K562 (cell line): ENCODE measurements at regions not wholly inside any gene's neighbourhood (a gene's known extent, or its start where the extent isn't known, plus 50 kb on each side); places are given as distances from the start of the nearest gene placed in this dataset.

ENCODE experiments used
- ATAC-seq: fragments of 200-7000 bp; cut with Tn5 transposase; 3 replicates; pipeline ENCODE4 v1.9.1; 2020; ENCODE audit warnings: moderate library complexity
- BruUV-seq: library from RNA; stranded (reverse); fragments of 400-500 nt; replicated peaks from 2 replicates; lab custom pipeline; 2021; lab: Mats Ljungman, UMichigan
- CTCF ChIA-PET: fragments of 300-600 bp; formaldehyde crosslinking; extraction: SDS; loops from one replicate; lab custom pipeline; 2021; ENCODE audit warnings: low intra/inter-chr PET ratio; lab: Yijun Ruan, JAX
- POLR2A ChIA-PET: fragments of 300-600, 350-650 bp; sonication (Branson Sonifier 250); formaldehyde crosslinking; extraction: SDS; loops from one replicate; lab custom pipeline; 2021; ENCODE audit warnings: antibody characterized with exemption, inconsistent platforms; lab: Yijun Ruan, JAX
- DNase-seq, 4 experiments: peaks; one replicate each; pipeline versions ENCODE4 v3.0.0 to v3.0.0-alpha.2; 2011 to 2018; ENCODE audit warnings: low spot score in 3 of 4, mixed read lengths in 3 of 4; ENCODE audit errors: extremely low read depth in 1 of 4
- FAIRE-seq: peaks from 2 replicates; lab custom pipeline; 2011; peaks lifted over from hg19 to GRCh38; lab: Jason Lieb, UNC
- H2AFZ ChIP-seq: 2 replicates; pipeline ENCODE4 v1.6.0; 2011; ENCODE audit warnings: low read depth, low read length, control low read depth, inconsistent platforms
- H3K27ac ChIP-seq: fragments of 200-600 bp; 3 replicates; pipeline ENCODE4 v1.8.0; 2011; ENCODE audit warnings: low read depth, mild to moderate bottlenecking, control low read depth, inconsistent platforms, low read length, moderate library complexity, mixed read lengths; ENCODE audit errors: extremely low read depth
- H3K27me3 ChIP-seq, 2 experiments: fragments of 300-600 bp in 1 of 2; 2 replicates in 1 of 2; 3 replicates in 1 of 2; pipeline versions ENCODE4 v1.6.0 to v1.8.0; 2011; ENCODE audit warnings: inconsistent platforms in 2 of 2, low read length in 2 of 2, mild to moderate bottlenecking in 1 of 2, mixed read lengths in 1 of 2, moderate library complexity in 1 of 2; ENCODE audit not compliant: control insufficient read depth in 2 of 2, insufficient read depth in 2 of 2
- H3K36me3 ChIP-seq: fragments of 300-600 bp; 3 replicates; pipeline ENCODE4 v1.8.0; 2011; ENCODE audit warnings: mild to moderate bottlenecking, low read length, inconsistent platforms; ENCODE audit not compliant: control insufficient read depth, insufficient read depth
- H3K4me1 ChIP-seq, 2 experiments: fragments of 200-600 bp in 1 of 2; replicated peaks in 1 of 2; 2 replicates in 1 of 2; 3 replicates in 1 of 2; pipeline versions ENCODE4 v1.5.1 to v1.8.0; 2011; ENCODE audit warnings: inconsistent platforms in 2 of 2, low read length in 2 of 2, mild to moderate bottlenecking in 1 of 2, mixed read lengths in 1 of 2, moderate library complexity in 1 of 2; ENCODE audit not compliant: control insufficient read depth in 2 of 2, insufficient read depth in 2 of 2
- H3K4me2 ChIP-seq: 2 replicates; pipeline ENCODE4 v1.6.1; 2011; ENCODE audit warnings: low read length, control low read depth, inconsistent platforms, mixed read lengths; ENCODE audit not compliant: insufficient read depth
- H3K4me3 ChIP-seq: fragments of 200-600 bp; sonication (generic), shearing (Covaris generic); 2 replicates; pipeline ENCODE4 v1.5.1; 2016; ENCODE audit warnings: control low read depth, inconsistent platforms
- H3K79me2 ChIP-seq: fragments of 200-600 bp; 3 replicates; pipeline ENCODE4 v1.8.0; 2011; ENCODE audit warnings: low read length, inconsistent platforms; ENCODE audit not compliant: control insufficient read depth, insufficient read depth
- H3K9ac ChIP-seq, 2 experiments: 2 replicates each; pipeline versions ENCODE4 v1.6.0 to v1.6.1; 2011; ENCODE audit warnings: low read depth in 2 of 2, low read length in 2 of 2, control low read depth in 1 of 2, inconsistent platforms in 1 of 2, mild to moderate bottlenecking in 1 of 2, mixed read lengths in 1 of 2; ENCODE audit not compliant: insufficient read depth in 1 of 2
- H3K9me1 ChIP-seq: one replicate; pipeline ENCODE4 v1.6.0; 2011; ENCODE audit warnings: inconsistent platforms, mild to moderate bottlenecking, low read length, moderate library complexity; ENCODE audit not compliant: control insufficient read depth, insufficient read depth
- H3K9me3 ChIP-seq: replicated peaks from 2 replicates; pipeline ENCODE4 v1.5.1; 2011; ENCODE audit warnings: low read depth, low read length, inconsistent platforms; ENCODE audit not compliant: control insufficient read depth, insufficient read depth
- H4K20me1 ChIP-seq: replicated peaks from 2 replicates; pipeline ENCODE4 v1.6.1; 2011; ENCODE audit warnings: low read length, inconsistent platforms, mixed read lengths; ENCODE audit not compliant: control insufficient read depth, insufficient read depth
- NFE2L1 ChIP-seq: fragments of 450-650 bp; IDR thresholded peaks from 2 replicates; pipeline ENCODE4 v1.6.1; 2016; ENCODE audit warnings: missing genetic modification characterization, low read depth, mild to moderate bottlenecking, missing compliant biosample characterization, moderate library complexity, borderline replicate concordance
- PCBP1 ChIP-seq: fragments of 200-400 bp; formaldehyde crosslinking; IDR thresholded peaks from 2 replicates; pipeline ENCODE4 v1.6.1; 2018; ENCODE audit warnings: mild to moderate bottlenecking, low read depth, low read length; ENCODE audit not compliant: poor library complexity, severe bottlenecking
- RBM14 ChIP-seq: fragments of 200-400 bp; formaldehyde crosslinking; IDR thresholded peaks from 2 replicates; pipeline ENCODE4 v1.6.1; 2018; ENCODE audit warnings: low read depth, mild to moderate bottlenecking, low read length, moderate library complexity, borderline replicate concordance; ENCODE audit not compliant: insufficient read depth
- SP1 ChIP-seq: sonication (generic); formaldehyde crosslinking; IDR thresholded peaks from 2 replicates; pipeline ENCODE4 v1.8.1; 2022; ENCODE audit warnings: mild to moderate bottlenecking, missing genetic modification reagents
- STAT5A ChIP-seq: IDR thresholded peaks from 2 replicates; pipeline ENCODE4 v1.6.1; 2012; ENCODE audit warnings: low read length, inconsistent platforms, borderline replicate concordance
- TAF1 ChIP-seq: IDR thresholded peaks from 2 replicates; pipeline ENCODE4 v1.6.1; 2011; ENCODE audit warnings: mild to moderate bottlenecking, low read length, moderate library complexity; ENCODE audit not compliant: insufficient read depth, control insufficient read depth, severe bottlenecking; ENCODE audit errors: extremely low read depth
- TGIF2 ChIP-seq: sonication (generic); formaldehyde crosslinking; IDR thresholded peaks from 2 replicates; pipeline ENCODE4 v1.8.1; 2022; ENCODE audit warnings: mild to moderate bottlenecking, missing genetic modification reagents, moderate library complexity
- YY1 ChIP-seq, 3 experiments: IDR thresholded peaks; 2 replicates each; pipeline ENCODE4 v1.6.1; 2011; ENCODE audit warnings: low read length in 2 of 3, mild to moderate bottlenecking in 2 of 3, moderate library complexity in 2 of 3, borderline replicate concordance in 1 of 3, control low read depth in 1 of 3, low read depth in 1 of 3; ENCODE audit not compliant: insufficient read depth in 3 of 3, insufficient replicate concordance in 2 of 3, control insufficient read depth in 1 of 3, insufficient read length in 1 of 3; ENCODE audit errors: extremely low read depth in 1 of 3
- ZFP36 ChIP-seq: fragments of 150-350 bp; IDR thresholded peaks from 2 replicates; pipeline ENCODE4 v1.6.1; 2018; ENCODE audit warnings: low read length, low read depth; ENCODE audit not compliant: partially characterized antibody
- ZNF282 ChIP-seq: sonication (generic); formaldehyde crosslinking; IDR thresholded peaks from 2 replicates; pipeline ENCODE4 v1.8.1; 2023; ENCODE audit warnings: missing genetic modification reagents
- WGBS: fragments of 100-300 bp; shearing (Covaris generic); methylation state at CpG from one replicate; pipeline ENCODE4 v1.1.6; 2016; ENCODE audit warnings: low coverage, mixed read lengths; ENCODE audit not compliant: insufficient coverage; ENCODE audit errors: missing lambda C conversion rate; 5-methylcytosine and 5-hydroxymethylcytosine counted together
- in situ Hi-C: fragments of 300-500 bp; cut with MboI; formaldehyde crosslinking; loops from 4 replicates; pipeline ENCODE4 v1.15.0; 2018; ENCODE audit warnings: inconsistent platforms, mixed read lengths
- intact Hi-C: fragments of 100-400 bp; cut with micrococcal nuclease; formaldehyde crosslinking; loops from 2 replicates; pipeline ENCODE4 v1.14.2; 2022
- TF ChIP-seq, protein P1 (sequence below): fragments of 250-450 bp; sonication (Bioruptor Pico); IDR thresholded peaks from 2 replicates; pipeline ENCODE4 v1.8.0; 2022; ENCODE audit warnings: moderate library complexity, mild to moderate bottlenecking, inconsistent platforms
- TF ChIP-seq, protein P2 (sequence below): fragments of 250-450 bp; sonication (Bioruptor Pico); IDR thresholded peaks from 2 replicates; pipeline ENCODE4 v1.6.1; 2021; ENCODE audit warnings: mild to moderate bottlenecking
- TF ChIP-seq, protein P3 (sequence below): IDR thresholded peaks from 3 replicates; pipeline ENCODE4 v1.6.1; 2011; ENCODE audit warnings: borderline replicate concordance, mild to moderate bottlenecking, moderate library complexity; ENCODE audit not compliant: insufficient read length; ENCODE audit errors: extremely low read depth

DNA sequence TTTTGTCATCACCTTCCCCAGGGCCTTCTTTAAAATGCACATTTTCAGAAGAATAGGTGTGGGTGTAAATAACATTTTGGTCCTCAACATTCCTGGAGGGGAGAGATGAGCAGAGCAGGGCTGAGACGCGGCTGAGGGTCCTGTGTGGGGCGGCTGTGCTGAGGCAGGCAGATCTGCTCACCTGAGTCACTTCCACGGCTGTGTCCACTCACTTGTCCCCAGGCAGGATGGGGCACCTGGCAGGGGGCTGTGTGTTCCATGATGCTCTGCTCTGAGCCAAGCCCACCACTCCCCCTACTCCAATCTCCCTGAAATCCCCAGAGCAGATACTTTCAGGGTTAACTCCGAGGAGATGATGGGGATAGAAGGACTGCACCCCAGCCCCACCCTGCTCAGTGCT, 93.8 kb downstream of the GLRX3 start:
- Histone ChIP-seq H3K27me3 (peaks cover 0 to 22% of the 10 kb centered on the region in 2 experiments; a peak in 2 of 5 replicates), H3K9me3 (no peaks in the 10 kb centered on the region), H3K4me2 (no peak overlapping the region), H4K20me1 (no peaks in the 10 kb centered on the region; the same call in 1 of the 2 replicates), H3K36me3 (no peaks in the 10 kb centered on the region), H3K9me1 (no peaks in the 10 kb centered on the region), H2AFZ (no peak overlapping the region), H3K9ac (no peak overlapping the region), H3K4me1 (no peaks in the 10 kb centered on the region), H3K27ac (no peak overlapping the region), H3K4me3 (no peak overlapping the region), H3K79me2 (no peaks in the 10 kb centered on the region)
- intact Hi-C loops, result no loop called here
- TF ChIP-seq, protein P1, sequence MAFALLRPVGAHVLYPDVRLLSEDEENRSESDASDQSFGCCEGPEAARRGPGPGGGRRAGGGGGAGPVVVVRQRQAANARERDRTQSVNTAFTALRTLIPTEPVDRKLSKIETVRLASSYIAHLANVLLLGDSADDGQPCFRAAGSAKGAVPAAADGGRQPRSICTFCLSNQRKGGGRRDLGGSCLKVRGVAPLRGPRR (CRISPR knock-in tag), result no peak
- TF ChIP-seq PCBP1, result no peak
- no peak for TF ChIP-seq YY1 (IDR thresholded peaks at IDR 0.05; ENCODE audit: borderline replicate concordance in 1 of 3, control insufficient read depth in 1 of 3, extremely low read depth in 1 of 3, insufficient read depth in 3 of 3, insufficient read length in 1 of 3, insufficient replicate concordance in 2 of 3, low read depth in 1 of 3, low read length in 2 of 3)
- TF ChIP-seq, protein P2, sequence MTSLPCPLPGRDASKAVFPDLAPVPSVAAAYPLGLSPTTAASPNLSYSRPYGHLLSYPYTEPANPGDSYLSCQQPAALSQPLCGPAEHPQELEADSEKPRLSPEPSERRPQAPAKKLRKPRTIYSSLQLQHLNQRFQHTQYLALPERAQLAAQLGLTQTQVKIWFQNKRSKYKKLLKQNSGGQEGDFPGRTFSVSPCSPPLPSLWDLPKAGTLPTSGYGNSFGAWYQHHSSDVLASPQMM (CRISPR knock-in tag), result no peak
- no peak for TF ChIP-seq ZNF282 (CRISPR knock-in tag)
- no peak for TF ChIP-seq NFE2L1 (tag)
- TF ChIP-seq, protein P3, sequence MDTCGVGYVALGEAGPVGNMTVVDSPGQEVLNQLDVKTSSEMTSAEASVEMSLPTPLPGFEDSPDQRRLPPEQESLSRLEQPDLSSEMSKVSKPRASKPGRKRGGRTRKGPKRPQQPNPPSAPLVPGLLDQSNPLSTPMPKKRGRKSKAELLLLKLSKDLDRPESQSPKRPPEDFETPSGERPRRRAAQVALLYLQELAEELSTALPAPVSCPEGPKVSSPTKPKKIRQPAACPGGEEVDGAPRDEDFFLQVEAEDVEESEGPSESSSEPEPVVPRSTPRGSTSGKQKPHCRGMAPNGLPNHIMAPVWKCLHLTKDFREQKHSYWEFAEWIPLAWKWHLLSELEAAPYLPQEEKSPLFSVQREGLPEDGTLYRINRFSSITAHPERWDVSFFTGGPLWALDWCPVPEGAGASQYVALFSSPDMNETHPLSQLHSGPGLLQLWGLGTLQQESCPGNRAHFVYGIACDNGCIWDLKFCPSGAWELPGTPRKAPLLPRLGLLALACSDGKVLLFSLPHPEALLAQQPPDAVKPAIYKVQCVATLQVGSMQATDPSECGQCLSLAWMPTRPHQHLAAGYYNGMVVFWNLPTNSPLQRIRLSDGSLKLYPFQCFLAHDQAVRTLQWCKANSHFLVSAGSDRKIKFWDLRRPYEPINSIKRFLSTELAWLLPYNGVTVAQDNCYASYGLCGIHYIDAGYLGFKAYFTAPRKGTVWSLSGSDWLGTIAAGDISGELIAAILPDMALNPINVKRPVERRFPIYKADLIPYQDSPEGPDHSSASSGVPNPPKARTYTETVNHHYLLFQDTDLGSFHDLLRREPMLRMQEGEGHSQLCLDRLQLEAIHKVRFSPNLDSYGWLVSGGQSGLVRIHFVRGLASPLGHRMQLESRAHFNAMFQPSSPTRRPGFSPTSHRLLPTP, result no peak
- no peak for TF ChIP-seq RBM14
- TF ChIP-seq STAT5A, result no peak
- no peak for TF ChIP-seq TAF1
- no peak for TF ChIP-seq TGIF2 (CRISPR knock-in tag)
- no peak for TF ChIP-seq ZFP36
- no peak for TF ChIP-seq SP1 (CRISPR knock-in tag)
- no peak for ATAC-seq
- in situ Hi-C loops, result no loop called here
- WGBS, result 10% methylated on average over 2 of the region's 5 CpGs
- DNase-seq, result no peak
- BruUV-seq, result no TSS peak
- FAIRE-seq, result no peak
- ChIA-PET CTCF (no interaction called here), POLR2A (no interaction called here)
